ENCODE measurements at regions not wholly inside any gene's neighbourhood (a gene's known extent, or its start where the extent isn't known, plus 50 kb on each side); places are given as distances from the start of the nearest gene placed in this dataset.
"Not testable (repeated sequence)": the region's sequence is repeated elsewhere in the genome, so short reads cannot be mapped to it uniquely, and the experiment has no call there.

GRCh38 chr9:92208693-92209524 is 84.6 kb downstream of the IARS1 start:
- Histone ChIP-seq H3K4me1 (no peaks in the 10 kb centered on the region), H3K27me3 (no peaks in the 10 kb centered on the region), H3K27ac (replicated peaks in 1 of 4) (no peak overlapping the region), H3K9me3 (no peaks in the 10 kb centered on the region), H3K36me3 (peaks cover 43 to 69% (median 54%) of the 10 kb centered on the region in 4 donors), H3K4me3 (no peak overlapping the region)
- WGBS, result 71% methylated on average over 7 of the region's 7 CpGs
- TF ChIP-seq POLR2A (IDR thresholded peaks at IDR 0.05; ENCODE audit: low read depth) (no peak), EP300 (IDR thresholded peaks at IDR 0.05) (no peak), CTCF (IDR thresholded peaks at IDR 0.05) (no peak), POLR2AphosphoS5 (IDR thresholded peaks at IDR 0.05) (no peak)
- intact Hi-C loops (cut with DNase I), result no loop called here
- no peak for DNase-seq (ENCODE audit: extremely low spot score)

GRCh38 chr9:92206488-92206887 is 87.0 kb downstream of the IARS1 start:
- intact Hi-C loops (cut with DNase I), result no loop called here
- TF ChIP-seq POLR2A (IDR thresholded peaks at IDR 0.05; ENCODE audit: low read depth) (no peak), CTCF (IDR thresholded peaks at IDR 0.05) (no peak), EP300 (IDR thresholded peaks at IDR 0.05) (no peak), POLR2AphosphoS5 (IDR thresholded peaks at IDR 0.05) (no peak)
- 94% methylated on average over 1 of the region's 1 CpG for WGBS
- no peak overlapping the region for H3K4me3 ChIP-seq
- no peaks in the 10 kb centered on the region for H3K27me3 ChIP-seq
- no peaks in the 10 kb centered on the region for H3K4me1 ChIP-seq
- no peaks in the 10 kb centered on the region for H3K9me3 ChIP-seq
- no peak for DNase-seq (ENCODE audit: extremely low spot score)
- H3K27ac ChIP-seq (replicated peaks in 1 of 4), result no peak overlapping the region
- peaks cover 25 to 45% (median 35%) of the 10 kb centered on the region in 4 donors for H3K36me3 ChIP-seq

- H3K27ac ChIP-seq (replicated peaks in 1 of 4); DNase-seq (ENCODE audit: extremely low spot score); H3K4me1 ChIP-seq; intact Hi-C loops (cut with DNase I); H3K9me3 ChIP-seq; H3K4me3 ChIP-seq; H3K27me3 ChIP-seq: not testable (repeated sequence)
- peaks cover 3 to 19% (median 12%) of the 10 kb centered on the region in 4 donors for H3K36me3 ChIP-seq
- 91% methylated on average over 1 of the region's 1 CpG for WGBS
Observed at GRCh38 chr9:92203887-92204286, 88.7 kb upstream of the SPTLC1 start.

- DNase-seq (ENCODE audit: extremely low spot score); H3K27me3 ChIP-seq; H3K4me1 ChIP-seq; H3K36me3 ChIP-seq; H3K4me3 ChIP-seq; H3K27ac ChIP-seq (replicated peaks in 1 of 4); intact Hi-C loops (cut with DNase I): not testable (repeated sequence)
- H3K9me3 ChIP-seq, result peaks cover 0 to 15% (median 6%) of the 10 kb centered on the region in 4 donors
Observed at GRCh38 chr9:92198237-92198636, 83.0 kb upstream of the SPTLC1 start.

- intact Hi-C loops (cut with DNase I), result no loop called here
- Histone ChIP-seq H3K4me1 (no peaks in the 10 kb centered on the region), H3K36me3 (no peaks in the 10 kb centered on the region), H3K4me3 (no peak overlapping the region), H3K9me3 (peaks cover 0 to 15% (median 6%) of the 10 kb centered on the region in 4 donors), H3K27me3 (no peaks in the 10 kb centered on the region), H3K27ac (replicated peaks in 1 of 4) (no peak overlapping the region)
- TF ChIP-seq EP300 (IDR thresholded peaks at IDR 0.05) (no peak), POLR2A (IDR thresholded peaks at IDR 0.05; ENCODE audit: low read depth) (no peak), CTCF (IDR thresholded peaks at IDR 0.05) (no peak), POLR2AphosphoS5 (IDR thresholded peaks at IDR 0.05) (no peak)
- no peak for DNase-seq (ENCODE audit: extremely low spot score)
- 64% methylated on average over 1 of the region's 1 CpG for WGBS
Observed at GRCh38 chr9:92196909-92197308, 81.7 kb upstream of the SPTLC1 start.

GRCh38 chr9:92196400-92196799 is 81.2 kb upstream of the SPTLC1 start:
- DNase-seq (ENCODE audit: extremely low spot score), result no peak
- H3K9me3 ChIP-seq, result peaks cover 0 to 15% (median 6%) of the 10 kb centered on the region in 4 donors
- intact Hi-C loops (cut with DNase I), result no loop called here
- H3K36me3 ChIP-seq, result no peaks in the 10 kb centered on the region
- no peak overlapping the region for H3K27ac ChIP-seq (replicated peaks in 1 of 4)
- no peak for TF ChIP-seq POLR2A (IDR thresholded peaks at IDR 0.05; ENCODE audit: low read depth)
- no peaks in the 10 kb centered on the region for H3K4me1 ChIP-seq
- no peak overlapping the region for H3K4me3 ChIP-seq
- H3K27me3 ChIP-seq, result no peaks in the 10 kb centered on the region

Measured in esophagus muscularis mucosa (tissue), 4 donors.